ENCODE measurements at regions not wholly inside any gene's neighbourhood (a gene's known extent, or its start where the extent isn't known, plus 50 kb on each side); places are given as distances from the start of the nearest gene placed in this dataset.

- H3K27ac Mint-ChIP-seq: no peak overlapping the region; a peak in 1 of 7 replicates
- Histone ChIP-seq H3K4me1 (ENCODE audit: insufficient read depth, low read length) (no peaks in the 10 kb centered on the region), H3K4ac (ENCODE audit: low read depth, low read length) (no peak overlapping the region)
Measured at GRCh38 chr11:15851051-15851498, 505.3 kb downstream of the SOX6 start.

More at GRCh38 chr11:15851051-15851498, 505.3 kb downstream of the SOX6 start:
- Histone ChIP-seq H4K20me1 (ENCODE audit: control insufficient read depth, insufficient read depth, insufficient read length) (no peaks in the 10 kb centered on the region), H4K5ac (ENCODE audit: insufficient read length, low read depth, low read length) (no peak overlapping the region), H3K14ac (ENCODE audit: insufficient read depth, low read length) (no peak overlapping the region), H3K9ac (ENCODE audit: extremely low read depth, insufficient read length, low read length) (no peak overlapping the region), H3K27me3 (ENCODE audit: insufficient read depth, low read length) (no peaks in the 10 kb centered on the region), H2AK5ac (ENCODE audit: insufficient read length, low read length) (no peak overlapping the region), H3K9me3 (ENCODE audit: control insufficient read depth, low read depth, low read length) (no peaks in the 10 kb centered on the region), H2BK12ac (ENCODE audit: insufficient read length, low read depth, low read length) (no peak overlapping the region), H3K56ac (ENCODE audit: insufficient read length, low read depth, low read length) (no peak overlapping the region), H4K8ac (replicated peaks; ENCODE audit: insufficient read length, low read depth, low read length) (no peak overlapping the region), H3K23me2 (ENCODE audit: insufficient read length, low read depth, low read length, poor library complexity, severe bottlenecking) (no peaks in the 10 kb centered on the region), H3K23ac (ENCODE audit: insufficient read length, low read depth, low read length) (no peak overlapping the region), H3K27ac (ENCODE audit: insufficient read length, low read depth, low read length) (no peak overlapping the region), H2BK15ac (ENCODE audit: low read depth, low read length) (no peak overlapping the region), H2BK120ac (ENCODE audit: low read depth, low read length, poor library complexity, severe bottlenecking) (no peak overlapping the region), H4K91ac (ENCODE audit: insufficient read length, low read depth, low read length) (no peak overlapping the region), H2BK5ac (ENCODE audit: insufficient read length, low read length) (no peak overlapping the region), H3K79me1 (ENCODE audit: insufficient read depth, low read depth, low read length, poor library complexity, severe bottlenecking) (no peaks in the 10 kb centered on the region), H2AFZ (ENCODE audit: low read length) (no peak overlapping the region), H3T11ph (ENCODE audit: low read length) (no peak overlapping the region), H3K18ac (ENCODE audit: insufficient read length, low read depth, low read length) (no peak overlapping the region), H3K79me2 (ENCODE audit: insufficient read depth, low read length) (no peaks in the 10 kb centered on the region), H2BK20ac (ENCODE audit: low read depth, low read length, poor library complexity, severe bottlenecking) (no peak overlapping the region), H3K4me2 (ENCODE audit: insufficient read depth, insufficient read length, low read length) (no peak overlapping the region)
- Mint-ChIP-seq H3K4me1 (peaks cover 5 to 20% of the 10 kb centered on the region in 2 experiments), H3K36me3 (ENCODE audit: insufficient read depth in 1 of 3, low read depth in 3 of 3) (no peaks in the 10 kb centered on the region), H3K27me3 (ENCODE audit: low read depth) (peaks cover 23% of the 10 kb centered on the region), H3K9me3 (no peaks in the 10 kb centered on the region), H3K4me3 (no peak overlapping the region)
- DNase-seq: no peak
- no peak for TF ChIP-seq CTCF (conservative IDR thresholded peaks at IDR 0.05)
- WGBS (ENCODE audit: extremely low coverage, insufficient read length, low lambda C conversion rate): no CpG with 5 or more reads among the region's 5 CpGs

Data from H9 (cell line).